GM18502 (cell line): ENCODE measurements at regions not wholly inside any gene's neighbourhood (a gene's known extent, or its start where the extent isn't known, plus 50 kb on each side); places are given as distances from the start of the nearest gene placed in this dataset.

ENCODE experiments used
- ATAC-seq: cut with Tn5 transposase; IDR thresholded peaks from one replicate; pipeline ENCODE4 v1.9.1; 2021; ENCODE audit warnings: mild to moderate bottlenecking; ENCODE audit not compliant: unreplicated experiment, poor library complexity

DNA sequence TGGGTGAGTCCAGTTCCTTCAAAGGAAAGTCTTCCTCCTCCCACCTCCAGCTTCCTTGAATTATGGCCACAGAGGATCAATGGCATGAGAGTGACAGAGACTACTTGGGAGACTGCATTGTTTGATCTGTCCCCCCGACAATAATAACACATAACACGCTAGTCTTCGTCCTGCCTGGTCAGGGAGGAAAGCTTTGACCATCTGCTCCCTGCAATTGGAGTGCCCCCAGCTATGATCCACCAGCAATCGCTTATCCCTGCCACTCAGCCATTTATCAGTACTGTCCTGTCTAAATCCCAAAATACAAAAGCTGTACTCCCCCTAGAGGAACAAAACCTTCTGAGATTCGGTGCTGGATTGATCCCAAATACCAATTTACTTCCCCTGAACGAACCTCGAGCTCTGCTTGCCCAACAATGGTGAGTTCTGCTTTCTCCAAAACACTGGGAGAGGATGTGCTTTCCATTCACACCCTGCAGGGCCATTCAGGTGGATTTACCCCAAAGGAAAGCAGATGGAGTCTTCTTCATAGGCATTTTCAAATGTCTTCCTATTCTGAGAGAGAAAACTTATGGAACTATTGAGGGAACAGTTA, 466.7 kb downstream of the TSHZ3 start:
- ATAC-seq = no peak

DNA sequence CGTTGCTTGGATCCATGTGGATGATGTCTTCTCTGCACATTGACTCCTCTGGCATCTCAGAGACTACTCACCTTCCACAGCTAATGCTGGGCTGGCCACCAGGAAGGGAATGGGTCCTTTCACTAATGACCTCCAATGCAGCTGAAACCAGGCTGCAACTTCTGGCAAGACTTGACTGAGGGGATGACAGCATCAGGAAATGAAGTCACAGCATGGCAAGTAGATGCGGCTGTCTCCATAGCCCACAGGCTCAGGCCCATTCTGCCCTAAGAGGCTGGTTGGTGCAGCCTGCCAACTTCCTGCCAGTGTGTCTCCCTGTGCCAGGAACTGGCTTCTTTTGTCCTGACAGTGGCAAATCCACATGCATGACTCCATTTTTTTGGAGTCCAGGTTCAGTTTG, 467.3 kb downstream of the TSHZ3 start:
- ATAC-seq = no peak

DNA sequence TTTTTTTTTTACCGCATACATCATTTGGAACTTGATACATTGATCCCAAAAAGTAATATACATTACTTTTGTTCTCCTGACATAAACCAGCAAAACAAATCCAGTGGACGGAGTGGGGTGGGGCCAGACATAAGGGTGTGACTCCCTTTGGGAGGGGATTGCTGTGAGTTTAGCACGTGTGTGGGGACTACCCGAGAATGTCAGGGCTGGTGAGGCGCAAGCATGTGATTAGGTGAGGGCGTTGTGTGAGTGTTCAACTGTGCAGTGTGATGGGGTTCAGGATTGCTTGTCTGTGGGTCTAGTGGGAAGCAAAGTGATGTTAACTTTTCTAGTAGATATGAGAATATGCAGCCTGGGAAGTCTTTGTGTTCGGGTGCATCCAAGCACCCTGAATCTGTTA, 468.0 kb downstream of the TSHZ3 start:
- no peak for ATAC-seq

DNA sequence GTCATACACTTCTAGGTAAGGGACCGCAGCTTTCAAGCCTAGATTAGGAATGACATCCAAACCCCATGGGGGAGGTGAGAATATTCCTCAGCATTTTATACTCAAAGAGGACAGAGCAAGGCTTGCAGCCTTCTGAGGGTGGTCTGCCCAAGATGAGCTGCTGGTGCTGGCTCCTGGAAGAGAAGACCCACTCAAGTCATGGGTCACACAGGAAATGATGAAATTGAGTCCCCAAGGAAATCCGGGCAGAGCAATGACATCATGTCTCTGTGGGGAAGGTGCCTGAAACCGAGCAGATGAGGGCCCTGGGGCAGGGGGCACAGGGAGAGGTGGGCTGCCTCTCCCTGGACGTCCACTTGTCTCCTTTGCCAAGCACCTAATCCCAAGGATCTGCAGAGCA, 468.7 kb downstream of the TSHZ3 start:
- ATAC-seq = no peak

DNA sequence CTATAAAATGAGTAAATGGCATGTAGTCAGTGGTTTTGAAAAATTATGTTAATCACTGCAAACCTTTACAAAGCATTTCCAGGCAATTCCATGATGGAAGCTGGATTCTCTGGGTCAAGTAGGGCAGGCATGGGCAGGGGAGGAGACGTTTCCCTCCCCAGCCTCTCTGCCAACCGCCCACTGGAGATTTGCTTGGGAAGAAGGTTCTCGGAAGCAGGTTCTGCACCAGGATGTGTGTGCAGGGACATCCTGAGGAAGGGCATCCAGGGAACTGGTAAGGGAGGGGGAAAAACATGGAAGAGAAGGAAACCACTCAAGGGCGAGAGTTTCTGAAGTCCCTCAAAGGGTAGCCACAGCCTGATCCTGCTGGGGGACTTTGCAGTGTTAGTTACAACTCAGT, 469.1 kb downstream of the TSHZ3 start:
- ATAC-seq = no peak

DNA sequence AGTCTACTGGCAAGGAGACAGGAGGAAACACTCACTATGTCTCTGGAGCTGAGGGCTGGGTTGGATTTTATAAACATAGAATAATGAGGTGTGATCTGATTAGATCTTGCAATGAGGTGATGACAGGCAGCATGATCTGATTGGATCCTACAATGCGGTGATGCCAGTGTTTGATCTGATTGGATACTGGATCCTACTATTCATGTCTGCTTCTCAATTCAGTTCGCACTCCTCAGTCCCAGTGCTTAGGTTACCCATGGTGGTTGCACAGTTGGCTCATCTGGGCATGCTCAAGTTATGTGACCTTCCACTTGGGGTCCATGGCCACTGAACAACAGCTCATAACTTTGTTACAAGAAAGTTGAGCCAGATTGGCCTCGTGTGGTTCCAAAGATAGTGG, 469.5 kb downstream of the TSHZ3 start:
- ATAC-seq = no peak

DNA sequence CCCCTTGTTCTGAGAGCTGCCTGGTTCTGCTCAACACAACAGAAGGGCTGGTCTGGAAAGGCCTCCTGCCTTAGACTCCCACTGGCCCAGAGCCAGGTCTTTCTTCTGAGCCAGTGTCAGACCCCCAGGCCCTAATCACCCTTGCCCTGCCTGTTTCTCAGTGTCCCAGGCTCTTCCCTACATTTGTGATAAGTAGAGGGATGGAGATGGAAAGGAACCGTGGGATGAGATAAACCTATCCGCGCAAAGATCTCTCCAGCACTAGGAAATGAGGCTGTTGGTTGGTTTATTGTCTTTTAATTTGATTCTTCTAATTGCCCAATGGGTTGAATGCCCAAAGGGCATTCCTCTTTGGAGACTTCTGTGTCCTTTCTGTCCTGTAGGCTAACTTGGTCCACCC, 470.0 kb downstream of the TSHZ3 start:
- ATAC-seq = no peak

DNA sequence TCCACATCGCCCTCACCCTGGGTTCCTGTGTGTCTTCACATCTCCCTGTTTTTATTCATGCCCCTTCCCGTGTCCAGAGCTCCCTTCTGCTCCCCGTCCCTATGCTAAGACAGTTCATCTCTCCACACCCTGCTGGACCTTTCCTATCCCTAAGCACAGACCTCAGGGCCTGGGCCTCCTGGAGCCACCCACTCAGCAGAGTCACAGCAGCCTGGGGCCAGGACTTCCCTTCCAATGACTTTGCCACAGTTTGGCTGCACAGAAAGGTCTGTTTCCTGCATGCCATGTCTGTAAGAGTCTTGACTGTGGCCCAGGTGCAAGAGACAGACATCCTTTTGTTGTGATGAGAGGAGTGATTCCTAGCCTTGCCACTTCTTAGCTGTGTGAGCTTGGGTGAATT, 470.7 kb downstream of the TSHZ3 start:
- ATAC-seq = no peak

DNA sequence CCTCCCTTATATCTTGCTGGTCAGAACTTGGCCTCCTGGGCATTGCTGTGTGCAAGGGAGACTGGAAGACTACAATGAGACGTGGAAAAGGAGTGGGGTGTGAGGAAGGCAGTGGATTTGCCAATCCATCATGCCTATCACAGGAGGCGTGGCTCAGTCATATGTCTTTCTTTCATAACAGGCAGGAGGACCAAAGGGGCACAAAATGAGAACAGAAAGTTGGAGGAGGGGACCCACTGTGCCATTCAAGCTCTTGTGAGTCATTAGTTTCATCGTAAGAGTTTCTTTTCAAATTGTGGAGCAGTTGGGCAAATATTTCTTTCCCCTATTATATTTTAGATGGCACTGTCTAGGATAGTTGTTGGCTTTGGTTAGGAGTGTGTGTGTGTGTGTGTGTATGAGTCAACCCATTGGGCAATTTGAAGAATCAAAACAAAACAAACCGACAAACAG, 471.5 kb downstream of the TSHZ3 start:
- no peak for ATAC-seq

DNA sequence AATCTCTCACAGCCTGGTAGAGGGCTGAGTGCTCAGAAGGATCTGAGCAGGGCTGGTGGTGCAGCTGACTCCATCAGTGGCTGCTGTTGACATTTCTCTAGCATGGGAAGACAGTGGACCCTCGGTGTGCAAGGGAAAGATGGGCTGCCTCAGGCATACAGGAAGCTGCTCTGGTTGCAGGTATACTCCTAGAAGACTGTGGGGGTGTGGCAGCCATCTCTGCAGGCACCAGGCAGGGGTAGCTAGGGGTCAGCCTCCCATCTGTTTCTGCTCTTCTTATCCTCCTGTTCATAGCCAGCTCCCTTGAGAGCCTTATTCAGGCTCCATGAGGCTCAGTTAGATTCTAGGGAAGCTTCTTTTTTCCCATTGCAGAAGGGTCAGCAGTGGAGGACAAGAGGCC, 475.5 kb downstream of the TSHZ3 start:
- no peak for ATAC-seq

DNA sequence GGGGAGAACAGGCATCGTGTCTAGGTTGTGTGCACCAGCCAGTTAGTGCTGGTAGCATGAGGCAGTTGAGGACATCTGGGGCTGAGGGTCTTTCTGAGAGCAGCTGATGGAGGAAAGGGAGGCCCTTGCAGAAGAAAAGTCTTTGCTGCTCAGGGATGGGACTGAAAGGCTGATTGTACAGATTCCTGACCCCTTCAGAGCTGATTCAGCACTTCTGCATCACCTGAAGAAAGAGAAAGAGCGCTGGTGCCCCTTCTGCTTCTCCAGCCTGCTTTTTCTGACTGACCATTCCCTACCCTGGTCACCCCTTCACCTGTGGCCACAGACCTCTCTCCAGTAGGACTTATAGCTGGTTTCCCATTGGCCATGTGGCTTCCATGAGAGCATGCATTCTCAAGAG, 476.2 kb downstream of the TSHZ3 start:
- ATAC-seq = no peak

DNA sequence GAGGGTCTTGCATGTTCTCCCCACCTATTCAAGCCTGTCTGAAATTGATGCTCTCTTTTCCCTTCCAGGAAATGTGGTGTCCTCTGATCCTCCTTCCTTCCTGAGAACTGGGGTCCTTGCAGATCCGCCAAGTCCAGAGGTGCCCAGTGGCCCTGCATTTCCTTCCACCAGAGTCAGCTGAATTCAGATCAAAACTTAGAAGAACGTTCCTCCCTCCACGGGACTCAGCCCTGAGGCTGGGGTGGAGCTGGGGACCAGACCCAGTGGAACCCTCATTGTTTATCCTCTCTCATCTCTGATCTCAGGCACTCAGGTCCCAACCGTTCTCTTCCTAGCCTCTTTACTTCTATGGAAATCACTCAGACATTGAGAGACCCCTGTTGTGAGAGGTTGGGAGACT, 477.3 kb downstream of the TSHZ3 start:
- no peak for ATAC-seq

DNA sequence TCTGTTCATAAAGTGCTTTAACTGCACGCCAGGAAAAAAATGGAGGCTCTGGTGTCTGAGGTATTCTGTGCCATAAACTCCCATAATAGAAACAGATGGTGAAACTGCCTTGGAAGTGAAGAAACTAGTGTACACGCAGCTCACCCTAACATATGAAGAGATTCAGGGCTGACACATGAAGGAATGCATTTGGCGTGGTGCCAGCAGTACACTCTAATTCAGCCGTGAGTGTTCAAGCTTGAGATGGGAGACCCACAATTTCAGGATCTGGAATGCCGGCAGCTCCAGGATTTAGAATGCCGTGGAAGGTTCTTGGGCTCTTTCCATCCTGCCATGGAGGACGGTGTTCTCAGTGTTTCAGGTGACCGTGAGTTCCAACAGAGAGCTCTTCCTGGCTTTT, 478.4 kb downstream of the TSHZ3 start:
- no peak for ATAC-seq

DNA sequence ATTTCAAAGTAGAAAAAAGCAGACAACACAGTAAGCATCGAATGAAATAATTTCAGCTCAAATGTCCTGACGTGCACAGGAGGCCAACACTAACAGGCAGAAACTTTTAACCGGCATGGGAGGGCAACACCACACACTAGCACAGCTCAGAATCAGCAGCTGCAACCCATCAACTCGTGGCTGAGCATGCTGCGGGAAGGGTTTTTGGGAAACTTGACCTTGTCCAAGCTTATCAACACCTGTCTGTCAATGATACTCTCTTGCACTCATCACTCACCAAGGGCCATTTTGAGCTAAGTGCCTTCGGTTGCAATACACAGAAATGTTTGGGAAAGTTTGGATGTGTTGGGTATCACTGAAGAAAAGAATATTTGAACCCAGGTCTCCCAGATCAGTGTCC, 483.7 kb downstream of the TSHZ3 start:
- ATAC-seq = no peak

DNA sequence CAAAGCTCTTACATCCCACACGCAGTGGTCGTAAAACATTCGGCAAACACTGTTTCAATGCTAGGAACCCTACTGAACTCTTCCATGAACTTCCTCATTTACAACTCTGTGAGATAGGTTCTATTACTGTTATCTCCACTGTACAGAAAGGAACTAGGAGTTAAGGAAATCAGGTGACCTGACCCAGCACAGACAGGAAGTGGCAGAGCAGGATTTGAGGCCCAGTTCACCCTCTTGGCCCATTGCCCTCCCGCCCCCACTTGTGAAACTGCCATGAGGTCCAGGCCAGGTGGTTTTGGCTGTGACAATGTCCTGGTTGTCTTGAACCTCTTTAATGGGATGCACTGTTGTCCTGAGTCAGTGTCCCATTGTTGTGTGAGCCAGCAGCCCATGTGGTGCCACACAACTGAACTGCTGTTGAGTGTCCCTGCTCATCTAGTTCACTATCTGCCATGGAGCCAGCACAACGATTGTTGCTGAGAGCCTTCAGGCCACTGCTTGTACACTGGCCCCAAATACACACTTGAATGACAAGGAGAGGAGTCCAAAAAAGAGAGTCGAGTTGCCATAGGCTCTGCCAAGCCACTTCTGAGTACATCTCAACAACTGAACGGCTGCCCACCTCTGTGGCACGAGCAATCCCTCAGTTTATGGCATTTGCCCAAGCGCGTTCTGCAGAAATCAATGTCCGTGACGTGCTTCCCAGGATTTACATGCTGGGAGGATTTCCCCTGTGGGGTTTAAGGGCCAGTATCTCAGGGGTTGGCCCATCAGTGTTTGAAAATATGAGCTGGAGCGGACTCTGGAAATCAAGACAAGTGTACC, 484.6 kb downstream of the TSHZ3 start:
- no peak for ATAC-seq

DNA sequence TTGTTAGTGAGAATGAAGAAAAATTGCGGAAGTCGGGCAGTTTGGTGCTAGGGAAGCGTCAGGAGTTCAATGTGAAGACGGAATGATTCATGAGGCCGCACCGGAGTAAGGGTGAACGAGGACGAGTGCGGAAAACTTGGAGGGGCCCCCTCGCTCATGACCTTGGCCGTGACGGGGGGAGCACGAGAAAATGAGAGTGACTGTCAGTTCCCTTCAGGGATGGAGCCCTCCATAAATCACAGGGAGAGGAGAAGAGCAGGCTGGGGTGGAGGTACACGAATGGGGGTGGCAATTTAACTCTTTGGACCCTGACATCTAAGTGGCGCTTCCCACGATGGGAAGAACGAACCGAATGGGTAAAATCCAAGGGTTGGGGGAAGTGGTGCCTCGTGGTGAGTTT, 486.4 kb downstream of the TSHZ3 start:
- ATAC-seq = no peak

DNA sequence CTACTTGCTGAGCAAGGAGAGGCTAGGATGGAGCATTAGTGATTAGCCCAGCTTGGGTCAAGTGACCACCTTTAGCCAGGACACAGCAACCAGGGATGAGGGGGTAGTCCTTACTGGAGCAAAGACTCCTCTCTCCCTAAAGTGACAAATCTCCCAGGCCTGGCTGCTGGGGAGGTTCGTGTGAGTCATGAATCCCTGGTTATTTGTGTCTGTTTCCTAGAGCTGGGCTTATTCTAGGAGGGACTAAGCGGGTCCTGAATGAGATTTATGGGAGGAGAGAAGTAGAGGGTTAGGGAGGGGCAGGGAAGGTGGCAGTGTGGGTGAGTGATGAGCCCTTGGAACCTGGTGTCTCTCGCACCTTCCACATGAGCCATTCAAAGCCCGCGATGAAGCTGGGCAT, 487.3 kb downstream of the TSHZ3 start:
- ATAC-seq = no peak

DNA sequence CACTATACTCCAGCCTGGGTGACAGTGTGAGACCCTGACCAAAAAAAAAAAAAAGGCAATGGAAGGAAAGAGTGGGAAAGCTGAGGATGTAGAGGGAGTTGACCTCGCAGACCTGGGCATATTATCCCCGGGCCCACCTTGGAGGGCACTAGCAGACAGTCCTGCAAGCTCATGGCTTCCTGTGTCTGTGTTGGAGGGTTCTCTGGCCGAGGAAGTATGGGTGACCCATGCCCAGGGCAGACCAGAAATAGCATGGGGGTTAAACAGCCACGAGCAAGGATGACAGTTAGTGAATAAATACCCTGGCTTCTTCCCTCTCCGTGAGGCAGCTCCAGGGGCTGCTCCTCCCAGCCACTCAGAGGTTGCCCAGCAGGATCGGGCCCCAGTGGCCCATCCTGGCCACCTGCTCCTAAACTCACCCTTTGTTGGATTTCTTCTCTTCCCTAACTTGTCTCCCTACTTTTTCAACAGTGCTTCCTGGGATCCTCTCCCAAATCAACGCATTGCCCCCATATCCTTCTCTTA, 485.8 kb downstream of the ZNF536 start:
- ATAC-seq = no peak

DNA sequence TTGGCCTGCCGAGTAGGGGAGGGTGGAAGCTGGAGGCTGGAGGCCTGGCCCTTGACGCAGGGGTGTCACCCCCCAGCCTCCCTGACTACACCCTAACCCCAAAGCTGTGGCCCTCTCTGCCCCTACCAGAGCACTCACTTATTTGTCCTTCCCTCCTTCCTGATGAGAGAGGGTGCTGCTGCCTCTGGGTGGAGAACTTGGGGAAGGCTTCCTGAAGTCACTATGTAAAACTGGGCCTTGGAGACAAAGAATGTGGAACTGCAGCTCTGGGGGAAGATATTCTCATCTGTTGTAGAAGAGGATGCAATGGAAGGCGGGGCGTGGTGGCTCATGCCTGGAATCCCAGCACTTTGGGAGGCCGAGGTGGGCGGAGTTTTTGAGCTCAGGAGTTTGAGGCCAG, 485.2 kb downstream of the ZNF536 start:
- no peak for ATAC-seq

DNA sequence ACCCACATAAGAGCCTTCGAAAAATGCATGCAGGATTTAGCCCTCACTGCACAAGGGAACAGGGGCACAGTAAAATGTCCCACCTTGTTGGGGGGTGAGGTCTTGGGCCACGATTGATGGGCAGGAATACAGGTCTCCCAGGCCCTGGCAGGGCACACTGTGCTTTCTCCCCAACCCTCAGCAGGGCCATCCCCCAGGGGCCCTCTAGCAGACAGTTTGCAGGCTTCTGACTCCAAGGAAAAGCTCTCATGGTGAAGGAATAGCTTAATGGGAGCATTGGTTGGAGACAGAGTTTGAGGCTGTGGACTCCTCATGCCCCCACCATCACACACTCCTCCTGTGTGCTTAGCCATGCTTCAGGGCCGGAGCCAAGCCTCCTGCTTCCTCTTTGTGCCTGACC, 484.6 kb downstream of the ZNF536 start:
- ATAC-seq = no peak

DNA sequence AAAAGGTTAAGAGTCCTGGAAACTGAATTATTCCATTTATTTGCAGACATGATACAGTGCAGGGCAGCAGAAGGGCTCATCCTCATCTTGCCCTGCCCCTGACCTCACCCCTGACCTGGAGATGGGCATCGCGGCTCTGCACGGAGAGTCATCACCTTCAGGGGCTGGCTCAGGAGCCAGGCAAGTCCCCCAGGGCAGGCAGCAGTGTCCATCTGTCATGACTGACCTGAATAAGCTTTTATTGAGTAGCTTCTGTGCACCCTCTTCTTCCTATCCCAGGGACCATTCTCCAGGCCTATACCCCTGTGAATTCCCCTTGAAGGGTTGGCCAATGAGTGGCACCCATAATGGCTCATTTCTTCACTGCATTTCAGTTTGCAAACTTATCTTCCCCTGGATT, 484.2 kb downstream of the ZNF536 start:
- no peak for ATAC-seq

DNA sequence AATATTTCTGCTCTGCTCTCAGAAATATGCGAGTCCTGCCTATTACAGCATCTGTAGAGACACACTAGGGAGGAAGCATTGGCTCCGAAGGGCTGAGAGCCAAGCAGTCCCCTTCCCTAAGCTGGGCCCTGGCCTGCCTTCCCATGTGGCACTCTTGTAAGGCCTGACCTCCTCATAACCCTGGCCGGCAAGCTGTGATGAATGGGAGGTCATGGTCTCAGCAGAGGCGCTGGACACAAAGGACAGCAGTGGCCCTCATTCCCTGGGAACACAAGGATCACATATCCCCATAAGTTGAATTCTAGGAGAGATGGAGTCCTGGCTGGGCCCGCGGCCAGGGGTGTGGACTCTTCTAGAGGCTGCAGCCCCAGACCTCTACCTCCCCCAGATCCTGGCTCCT, 483.3 kb downstream of the ZNF536 start:
- ATAC-seq = no peak
